H1 (cell line): ENCODE measurements at regions not wholly inside any gene's neighbourhood (a gene's known extent, or its start where the extent isn't known, plus 50 kb on each side); places are given as distances from the start of the nearest gene placed in this dataset.

ENCODE experiments used
- CHD2 ChIP-seq: IDR thresholded peaks from 2 replicates; pipeline ENCODE4 v1.6.1; 2012; ENCODE audit warnings: low read length, improper control_type of control experiment
- EGR1 ChIP-seq: IDR thresholded peaks from 2 replicates; pipeline ENCODE4 v1.6.1; 2011; ENCODE audit warnings: low read depth, low read length, borderline replicate concordance
- EZH2 ChIP-seq: fragments of 200-600 bp; sonication (generic); IDR thresholded peaks from 2 replicates; pipeline ENCODE4 v1.7.1; 2012; ENCODE audit warnings: low read depth, mild to moderate bottlenecking, moderate library complexity, low read length, inconsistent platforms; ENCODE audit not compliant: severe bottlenecking
- HDAC2 ChIP-seq, 2 experiments: fragments of 300-600 bp in 1 of 2; sonication (generic) in 1 of 2; IDR thresholded peaks; 2 replicates each; pipeline ENCODE4 v1.6.1; 2011 to 2012; ENCODE audit warnings: low read depth in 2 of 2, low read length in 2 of 2, mild to moderate bottlenecking in 2 of 2, moderate library complexity in 2 of 2, borderline replicate concordance in 1 of 2, inconsistent platforms in 1 of 2
- KDM1A ChIP-seq: fragments of 200-600, 300-600 bp; sonication (generic); IDR thresholded peaks from 2 replicates; pipeline ENCODE4 v1.7.1; 2016; ENCODE audit warnings: mild to moderate bottlenecking, low read length, borderline replicate concordance
- RNF2 ChIP-seq: fragments of 200-900, 300-1000 bp; sonication (generic); IDR thresholded peaks from 2 replicates; pipeline ENCODE4 v1.7.1; 2016; ENCODE audit warnings: borderline replicate concordance, low read depth, mild to moderate bottlenecking, antibody characterized with exemption, low read length; ENCODE audit not compliant: poor library complexity, severe bottlenecking; ENCODE audit errors: missing control alignments
- SRF ChIP-seq: IDR thresholded peaks from 2 replicates; pipeline ENCODE4 v1.6.1; 2011; ENCODE audit warnings: mild to moderate bottlenecking, low read depth, low read length, moderate library complexity
- YY1 ChIP-seq: IDR thresholded peaks from 2 replicates; pipeline ENCODE4 v1.6.1; 2011; ENCODE audit warnings: low read depth, mild to moderate bottlenecking, low read length
- TF ChIP-seq, protein P1 (sequence below), 3 experiments: IDR thresholded peaks; 1 replicate in 2 of 3; 2 replicates in 1 of 3; pipeline versions ENCODE4 v1.5.1 to v1.6.1; 2011; ENCODE audit warnings: low read length in 3 of 3, mild to moderate bottlenecking in 3 of 3, inconsistent platforms in 2 of 3, low read depth in 1 of 3, moderate library complexity in 1 of 3; ENCODE audit not compliant: insufficient read depth in 1 of 3; ENCODE audit errors: control extremely low read depth in 1 of 3
- TF ChIP-seq, protein P2 (sequence below): IDR thresholded peaks from 2 replicates; pipeline ENCODE4 v1.6.1; 2012; ENCODE audit warnings: inconsistent platforms

DNA sequence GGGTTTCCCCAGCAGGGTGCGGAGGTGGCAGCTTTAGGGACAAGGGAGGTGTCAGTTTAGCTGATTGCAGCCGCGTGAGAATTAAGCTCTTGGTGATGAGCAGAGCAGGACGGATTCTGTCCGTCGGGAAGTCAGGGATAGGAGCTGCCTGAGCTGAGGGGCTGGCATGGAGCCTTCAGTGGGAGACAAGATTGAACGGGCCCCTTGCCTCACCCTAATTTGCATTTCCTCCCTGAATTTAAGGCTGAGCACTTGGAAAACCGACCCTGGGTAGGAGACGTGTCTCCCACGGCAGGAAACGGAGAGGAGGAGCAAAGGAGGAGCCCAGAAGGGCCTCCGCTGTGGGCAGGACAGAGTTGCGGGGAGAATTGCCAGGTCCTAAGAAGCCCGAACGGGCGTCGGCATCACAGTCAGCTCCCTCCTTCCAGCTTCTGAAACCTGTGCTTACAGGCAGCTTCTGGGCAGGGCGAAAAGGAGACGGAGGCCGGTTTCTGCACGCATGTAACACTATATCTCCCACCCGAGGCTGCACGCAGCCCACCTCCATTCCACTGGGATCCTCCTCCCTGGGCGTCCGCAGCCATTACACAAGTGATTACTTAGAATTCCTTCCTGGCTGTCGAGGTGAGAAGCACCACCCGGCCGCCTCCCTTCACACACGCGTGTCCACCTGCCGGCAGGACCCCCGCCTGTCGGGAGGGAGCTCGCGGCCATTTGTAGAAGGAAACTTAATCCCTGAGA, 345.8 kb downstream of the BRD1 start:
- TF ChIP-seq SRF (no peak), HDAC2 (IDR thresholded peaks at IDR 0.05; ENCODE audit: borderline replicate concordance in 1 of 2, low read depth in 2 of 2, low read length in 2 of 2) (no peak), YY1 (no peak), EGR1 (no peak), EZH2 (no peak), KDM1A (no peak), RNF2 (no peak), CHD2 (no peak)
- TF ChIP-seq, protein P1, sequence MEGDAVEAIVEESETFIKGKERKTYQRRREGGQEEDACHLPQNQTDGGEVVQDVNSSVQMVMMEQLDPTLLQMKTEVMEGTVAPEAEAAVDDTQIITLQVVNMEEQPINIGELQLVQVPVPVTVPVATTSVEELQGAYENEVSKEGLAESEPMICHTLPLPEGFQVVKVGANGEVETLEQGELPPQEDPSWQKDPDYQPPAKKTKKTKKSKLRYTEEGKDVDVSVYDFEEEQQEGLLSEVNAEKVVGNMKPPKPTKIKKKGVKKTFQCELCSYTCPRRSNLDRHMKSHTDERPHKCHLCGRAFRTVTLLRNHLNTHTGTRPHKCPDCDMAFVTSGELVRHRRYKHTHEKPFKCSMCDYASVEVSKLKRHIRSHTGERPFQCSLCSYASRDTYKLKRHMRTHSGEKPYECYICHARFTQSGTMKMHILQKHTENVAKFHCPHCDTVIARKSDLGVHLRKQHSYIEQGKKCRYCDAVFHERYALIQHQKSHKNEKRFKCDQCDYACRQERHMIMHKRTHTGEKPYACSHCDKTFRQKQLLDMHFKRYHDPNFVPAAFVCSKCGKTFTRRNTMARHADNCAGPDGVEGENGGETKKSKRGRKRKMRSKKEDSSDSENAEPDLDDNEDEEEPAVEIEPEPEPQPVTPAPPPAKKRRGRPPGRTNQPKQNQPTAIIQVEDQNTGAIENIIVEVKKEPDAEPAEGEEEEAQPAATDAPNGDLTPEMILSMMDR (IDR thresholded peaks at IDR 0.05; ENCODE audit: control extremely low read depth in 1 of 3, insufficient read depth in 1 of 3, low read depth in 1 of 3, low read length in 3 of 3) = no peak
- TF ChIP-seq, protein P2, sequence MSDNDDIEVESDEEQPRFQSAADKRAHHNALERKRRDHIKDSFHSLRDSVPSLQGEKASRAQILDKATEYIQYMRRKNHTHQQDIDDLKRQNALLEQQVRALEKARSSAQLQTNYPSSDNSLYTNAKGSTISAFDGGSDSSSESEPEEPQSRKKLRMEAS = no peak
